HG03095 (cell line): ENCODE measurements at regions not wholly inside any gene's neighbourhood (a gene's known extent, or its start where the extent isn't known, plus 50 kb on each side); places are given as distances from the start of the nearest gene placed in this dataset.

ENCODE experiments used
- ATAC-seq: cut with Tn5 transposase; IDR thresholded peaks from one replicate; pipeline ENCODE4 v1.9.1; 2021; ENCODE audit warnings: moderate library complexity; ENCODE audit not compliant: unreplicated experiment

GRCh38 chr12:16756833-16757555 lies 151.0 kb upstream of the LMO3 start:
- ATAC-seq = no peak

GRCh38 chr12:16730772-16731171 lies 124.8 kb upstream of the LMO3 start:
- no peak for ATAC-seq

- ATAC-seq = no peak
Observed at GRCh38 chr12:16726879-16727278, 120.9 kb upstream of the LMO3 start.

- ATAC-seq = no peak
Observed at GRCh38 chr12:16719713-16720416, 113.9 kb upstream of the LMO3 start.

- ATAC-seq = no peak
Observed at GRCh38 chr12:16716928-16717327, 111.0 kb upstream of the LMO3 start.

- ATAC-seq = no peak
Observed at GRCh38 chr12:16692099-16692498, 86.1 kb upstream of the LMO3 start.

GRCh38 chr12:16691624-16692023 lies 85.7 kb upstream of the LMO3 start:
- no peak for ATAC-seq

- no peak for ATAC-seq
Observed at GRCh38 chr12:16688200-16688599, 82.2 kb upstream of the LMO3 start.

GRCh38 chr12:16685107-16685506 lies 79.1 kb upstream of the LMO3 start:
- ATAC-seq = no peak

- no peak for ATAC-seq
Observed at GRCh38 chr12:16681196-16681595, 75.2 kb upstream of the LMO3 start.

GRCh38 chr12:16675438-16675837 lies 69.5 kb upstream of the LMO3 start:
- no peak for ATAC-seq

- ATAC-seq = no peak
Observed at GRCh38 chr12:16674885-16675284, 68.9 kb upstream of the LMO3 start.

- ATAC-seq = no peak
Observed at GRCh38 chr12:16670456-16671050, 64.6 kb upstream of the LMO3 start.

- no peak for ATAC-seq
Observed at GRCh38 chr12:16669756-16670155, 63.8 kb upstream of the LMO3 start.

GRCh38 chr12:16668198-16668597 lies 62.2 kb upstream of the LMO3 start:
- no peak for ATAC-seq

- ATAC-seq = no peak
Observed at GRCh38 chr12:16658699-16659098, 52.7 kb upstream of the LMO3 start.
